ENCODE measurements at regions not wholly inside any gene's neighbourhood (a gene's known extent, or its start where the extent isn't known, plus 50 kb on each side); places are given as distances from the start of the nearest gene placed in this dataset.

DNA sequence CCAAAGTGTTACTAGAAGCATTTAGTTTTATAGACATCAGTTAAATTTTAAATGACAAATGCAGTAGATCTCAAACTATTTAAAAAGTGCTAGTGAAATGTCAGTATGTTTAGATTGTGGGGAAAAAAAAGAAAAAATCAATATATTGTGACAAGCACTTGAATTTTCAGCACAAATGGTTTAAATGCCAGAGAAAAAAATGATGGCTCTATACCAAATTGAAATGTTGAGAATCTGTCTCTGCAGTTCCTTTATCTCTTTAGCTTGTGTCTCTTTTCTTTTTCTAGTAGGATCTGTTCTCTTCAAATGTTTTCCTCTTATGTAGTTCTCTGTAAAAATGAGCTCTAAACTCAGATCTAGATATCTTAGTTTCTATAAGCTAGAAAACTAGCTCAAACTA is 682.6 kb upstream of the GCFC2 start:
- H3K4me2 ChIP-seq (ENCODE audit: low read length), result no peak overlapping the region
- no peaks in the 10 kb centered on the region for H4K20me1 ChIP-seq (ENCODE audit: control insufficient read depth, insufficient read depth, low read depth, low read length)
- no peaks in the 10 kb centered on the region for H3F3A ChIP-seq (ENCODE audit: control insufficient read depth, insufficient read depth)
- H3K9me2 ChIP-seq (replicated peaks; ENCODE audit: control insufficient read depth, low read length), result no peaks in the 10 kb centered on the region
- H3K9me3 ChIP-seq (ENCODE audit: control insufficient read depth, insufficient read depth, low read length), result no peaks in the 10 kb centered on the region
- no peak overlapping the region for H3K4me3 ChIP-seq (ENCODE audit: low read length)
- no peak for TF ChIP-seq EZH2phosphoT487 (IDR thresholded peaks at IDR 0.05; ENCODE audit: borderline replicate concordance, low read length)
- TF ChIP-seq, protein P1, sequence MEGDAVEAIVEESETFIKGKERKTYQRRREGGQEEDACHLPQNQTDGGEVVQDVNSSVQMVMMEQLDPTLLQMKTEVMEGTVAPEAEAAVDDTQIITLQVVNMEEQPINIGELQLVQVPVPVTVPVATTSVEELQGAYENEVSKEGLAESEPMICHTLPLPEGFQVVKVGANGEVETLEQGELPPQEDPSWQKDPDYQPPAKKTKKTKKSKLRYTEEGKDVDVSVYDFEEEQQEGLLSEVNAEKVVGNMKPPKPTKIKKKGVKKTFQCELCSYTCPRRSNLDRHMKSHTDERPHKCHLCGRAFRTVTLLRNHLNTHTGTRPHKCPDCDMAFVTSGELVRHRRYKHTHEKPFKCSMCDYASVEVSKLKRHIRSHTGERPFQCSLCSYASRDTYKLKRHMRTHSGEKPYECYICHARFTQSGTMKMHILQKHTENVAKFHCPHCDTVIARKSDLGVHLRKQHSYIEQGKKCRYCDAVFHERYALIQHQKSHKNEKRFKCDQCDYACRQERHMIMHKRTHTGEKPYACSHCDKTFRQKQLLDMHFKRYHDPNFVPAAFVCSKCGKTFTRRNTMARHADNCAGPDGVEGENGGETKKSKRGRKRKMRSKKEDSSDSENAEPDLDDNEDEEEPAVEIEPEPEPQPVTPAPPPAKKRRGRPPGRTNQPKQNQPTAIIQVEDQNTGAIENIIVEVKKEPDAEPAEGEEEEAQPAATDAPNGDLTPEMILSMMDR (IDR thresholded peaks at IDR 0.05; ENCODE audit: low read depth, low read length, poor library complexity, severe bottlenecking), result no peak
- H3K27ac ChIP-seq (ENCODE audit: low read depth, low read length), result no peak overlapping the region
- H3K36me3 ChIP-seq (ENCODE audit: control insufficient read depth, low read length), result no peaks in the 10 kb centered on the region
- H3K79me2 ChIP-seq (ENCODE audit: control insufficient read depth, low read length), result no peaks in the 10 kb centered on the region
- H3K27me3 ChIP-seq (ENCODE audit: control insufficient read depth, low read length), result no peaks in the 10 kb centered on the region
- no peaks in the 10 kb centered on the region for H3K4me1 ChIP-seq (ENCODE audit: control insufficient read depth, low read length)

DNA sequence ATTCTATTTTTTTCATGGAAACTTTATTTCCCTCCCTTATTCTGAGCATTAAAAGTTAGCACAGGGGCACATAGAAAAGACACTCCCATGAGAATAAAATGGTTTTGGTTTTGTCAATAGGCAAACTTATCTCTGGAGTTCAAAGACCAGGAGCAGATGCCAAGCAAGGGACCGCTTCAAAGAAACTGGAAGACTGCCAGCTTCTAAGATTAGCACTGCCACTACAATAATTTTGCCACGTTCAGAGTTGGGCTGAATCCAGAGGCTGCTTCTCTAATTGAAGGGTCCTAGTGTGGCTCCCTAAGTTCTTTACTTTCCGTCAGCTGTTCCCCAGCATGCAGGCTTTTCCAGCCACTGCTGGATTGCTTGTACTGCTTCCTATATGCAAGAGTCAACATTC is 681.0 kb upstream of the GCFC2 start:
- Histone ChIP-seq H3K4me1 (ENCODE audit: control insufficient read depth, low read length) (no peaks in the 10 kb centered on the region), H3K9me3 (ENCODE audit: control insufficient read depth, insufficient read depth, low read length) (no peaks in the 10 kb centered on the region), H3K4me3 (ENCODE audit: low read length) (no peak overlapping the region), H3F3A (ENCODE audit: control insufficient read depth, insufficient read depth) (no peaks in the 10 kb centered on the region), H3K79me2 (ENCODE audit: control insufficient read depth, low read length) (no peaks in the 10 kb centered on the region), H3K9me2 (replicated peaks; ENCODE audit: control insufficient read depth, low read length) (no peaks in the 10 kb centered on the region), H3K27me3 (ENCODE audit: control insufficient read depth, low read length) (no peaks in the 10 kb centered on the region), H3K4me2 (ENCODE audit: low read length) (no peak overlapping the region), H3K27ac (ENCODE audit: low read depth, low read length) (no peak overlapping the region), H3K36me3 (ENCODE audit: control insufficient read depth, low read length) (no peaks in the 10 kb centered on the region), H4K20me1 (ENCODE audit: control insufficient read depth, insufficient read depth, low read depth, low read length) (no peaks in the 10 kb centered on the region)
- TF ChIP-seq, protein P1 (IDR thresholded peaks at IDR 0.05; ENCODE audit: low read depth, low read length, poor library complexity, severe bottlenecking), result no peak
- no peak for TF ChIP-seq EZH2phosphoT487 (IDR thresholded peaks at IDR 0.05; ENCODE audit: borderline replicate concordance, low read length)

DNA sequence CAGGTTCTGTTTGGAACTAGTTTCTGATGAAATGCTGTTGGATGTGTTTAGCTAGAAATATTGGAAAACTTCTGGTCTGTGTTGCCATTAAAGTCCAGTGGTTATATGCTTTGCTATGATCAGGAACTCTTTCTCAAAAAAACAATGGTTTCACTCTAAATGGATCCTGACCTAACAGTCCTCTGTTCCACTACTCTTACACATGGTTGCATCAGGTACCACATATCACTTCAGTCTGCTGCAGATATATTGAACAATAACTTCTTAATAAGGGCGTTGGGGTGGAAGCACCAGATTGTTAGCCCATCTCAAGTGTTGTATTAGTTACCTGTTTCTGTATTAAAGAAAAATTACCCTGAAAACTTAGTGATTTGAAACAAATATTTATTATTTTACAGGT is 676.6 kb upstream of the GCFC2 start:
- H4K20me1 ChIP-seq (ENCODE audit: control insufficient read depth, insufficient read depth, low read depth, low read length), result no peaks in the 10 kb centered on the region
- no peaks in the 10 kb centered on the region for H3K9me2 ChIP-seq (replicated peaks; ENCODE audit: control insufficient read depth, low read length)
- H3K27me3 ChIP-seq (ENCODE audit: control insufficient read depth, low read length), result no peaks in the 10 kb centered on the region
- H3K4me1 ChIP-seq (ENCODE audit: control insufficient read depth, low read length), result no peaks in the 10 kb centered on the region
- no peak overlapping the region for H3K4me2 ChIP-seq (ENCODE audit: low read length)
- no peaks in the 10 kb centered on the region for H3K9me3 ChIP-seq (ENCODE audit: control insufficient read depth, insufficient read depth, low read length)
- H3K36me3 ChIP-seq (ENCODE audit: control insufficient read depth, low read length), result no peaks in the 10 kb centered on the region
- H3K79me2 ChIP-seq (ENCODE audit: control insufficient read depth, low read length), result no peaks in the 10 kb centered on the region
- no peak for TF ChIP-seq EZH2phosphoT487 (IDR thresholded peaks at IDR 0.05; ENCODE audit: borderline replicate concordance, low read length)
- TF ChIP-seq, protein P1 (IDR thresholded peaks at IDR 0.05; ENCODE audit: low read depth, low read length, poor library complexity, severe bottlenecking), result no peak
- H3F3A ChIP-seq (ENCODE audit: control insufficient read depth, insufficient read depth), result no peaks in the 10 kb centered on the region
- no peak overlapping the region for H3K4me3 ChIP-seq (ENCODE audit: low read length)
- H3K27ac ChIP-seq (ENCODE audit: low read depth, low read length), result no peak overlapping the region

DNA sequence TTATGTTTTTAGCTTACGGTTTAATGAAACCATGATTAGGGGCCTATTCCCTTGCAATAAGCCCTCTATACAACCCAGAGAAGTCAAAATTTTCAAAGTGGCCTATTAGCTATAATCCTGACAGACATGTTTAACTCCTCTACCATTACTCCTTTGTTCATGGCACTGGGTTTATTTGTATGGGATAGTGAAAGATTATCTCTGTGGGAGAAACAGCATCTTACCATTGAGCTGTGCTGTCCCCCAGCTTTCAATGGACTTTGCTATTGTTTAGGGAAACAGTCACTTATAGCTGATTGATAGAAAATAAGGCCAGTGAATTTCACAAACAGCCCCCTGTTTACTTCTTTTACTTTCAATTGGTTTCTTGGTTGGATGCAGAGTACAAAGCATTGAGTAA is 675.2 kb upstream of the GCFC2 start:
- no peaks in the 10 kb centered on the region for H3K9me2 ChIP-seq (replicated peaks; ENCODE audit: control insufficient read depth, low read length)
- TF ChIP-seq, protein P1 (IDR thresholded peaks at IDR 0.05; ENCODE audit: low read depth, low read length, poor library complexity, severe bottlenecking), result no peak
- TF ChIP-seq EZH2phosphoT487 (IDR thresholded peaks at IDR 0.05; ENCODE audit: borderline replicate concordance, low read length), result no peak
- no peaks in the 10 kb centered on the region for H3K36me3 ChIP-seq (ENCODE audit: control insufficient read depth, low read length)
- H3F3A ChIP-seq (ENCODE audit: control insufficient read depth, insufficient read depth), result no peaks in the 10 kb centered on the region
- no peaks in the 10 kb centered on the region for H3K79me2 ChIP-seq (ENCODE audit: control insufficient read depth, low read length)
- H4K20me1 ChIP-seq (ENCODE audit: control insufficient read depth, insufficient read depth, low read depth, low read length), result no peaks in the 10 kb centered on the region
- no peaks in the 10 kb centered on the region for H3K9me3 ChIP-seq (ENCODE audit: control insufficient read depth, insufficient read depth, low read length)
- H3K27me3 ChIP-seq (ENCODE audit: control insufficient read depth, low read length), result no peaks in the 10 kb centered on the region
- H3K4me1 ChIP-seq (ENCODE audit: control insufficient read depth, low read length), result no peaks in the 10 kb centered on the region
- no peak overlapping the region for H3K27ac ChIP-seq (ENCODE audit: low read depth, low read length)
- H3K4me3 ChIP-seq (ENCODE audit: low read length), result no peak overlapping the region
- no peak overlapping the region for H3K4me2 ChIP-seq (ENCODE audit: low read length)
